Trophoblast cell (in vitro differentiated cells and primary cell): ENCODE measurements at regions not wholly inside any gene's neighbourhood (a gene's known extent, or its start where the extent isn't known, plus 50 kb on each side); places are given as distances from the start of the nearest gene placed in this dataset.
"Not testable (repeated sequence)": the region's sequence is repeated elsewhere in the genome, so short reads cannot be mapped to it uniquely, and the experiment has no call there.

Experiments used
- DNase-seq, 2 donors: peaks; one replicate each; pipeline ENCODE4 v3.0.0-alpha.2; 2016
- H2AFZ ChIP-seq: 2 replicates; pipeline ENCODE4 v1.6.1; 2013; ENCODE audit warnings: low read length, moderate library complexity, mild to moderate bottlenecking; ENCODE audit not compliant: insufficient read depth, poor library complexity
- H2AK5ac ChIP-seq: 2 replicates; pipeline ENCODE4 v1.6.1; 2013; ENCODE audit warnings: mild to moderate bottlenecking, low read length
- H2BK120ac ChIP-seq: 2 replicates; pipeline ENCODE4 v1.6.1; 2013; ENCODE audit warnings: low read length, mild to moderate bottlenecking, moderate library complexity; ENCODE audit not compliant: insufficient read depth, poor library complexity
- H2BK12ac ChIP-seq: 2 replicates; pipeline ENCODE4 v1.6.1; 2013; ENCODE audit warnings: mild to moderate bottlenecking, low read length, moderate library complexity
- H2BK5ac ChIP-seq: 2 replicates; pipeline ENCODE4 v1.6.1; 2013; ENCODE audit warnings: low read length, low read depth, moderate library complexity, mild to moderate bottlenecking; ENCODE audit not compliant: poor library complexity
- H3K14ac ChIP-seq: 2 replicates; pipeline ENCODE4 v1.6.1; 2013; ENCODE audit warnings: mild to moderate bottlenecking, low read length
- H3K18ac ChIP-seq: 2 replicates; pipeline ENCODE4 v1.6.1; 2013; ENCODE audit warnings: mild to moderate bottlenecking, low read length
- H3K23ac ChIP-seq: 2 replicates; pipeline ENCODE4 v1.6.1; 2013; ENCODE audit warnings: low read length
- H3K27ac ChIP-seq: 2 replicates; pipeline ENCODE4 v1.5.1; 2013; ENCODE audit warnings: low read depth, mild to moderate bottlenecking, inconsistent platforms, low read length, moderate library complexity
- H3K27me3 ChIP-seq: 2 replicates; pipeline ENCODE4 v1.6.1; 2013; ENCODE audit warnings: inconsistent platforms, mild to moderate bottlenecking, low read length, moderate library complexity; ENCODE audit not compliant: insufficient read depth
- H3K36me3 ChIP-seq, 2 experiments: 1 replicate in 1 of 2; 2 replicates in 1 of 2; pipeline ENCODE4 v1.6.1; 2013; ENCODE audit warnings: low read length in 2 of 2, mild to moderate bottlenecking in 2 of 2, moderate library complexity in 1 of 2; ENCODE audit not compliant: insufficient read depth in 2 of 2, control insufficient read depth in 1 of 2
- H3K4ac ChIP-seq: 2 replicates; pipeline ENCODE4 v1.6.1; 2013; ENCODE audit warnings: low read depth, mild to moderate bottlenecking, low read length, moderate library complexity
- H3K4me1 ChIP-seq, 2 experiments: 1 replicate in 1 of 2; 2 replicates in 1 of 2; pipeline ENCODE4 v1.6.1; 2013; ENCODE audit warnings: low read length in 2 of 2, mild to moderate bottlenecking in 2 of 2, moderate library complexity in 1 of 2; ENCODE audit not compliant: insufficient read depth in 2 of 2, control insufficient read depth in 1 of 2
- H3K4me2 ChIP-seq: 2 replicates; pipeline ENCODE4 v1.6.1; 2013; ENCODE audit warnings: inconsistent platforms, mild to moderate bottlenecking, low read length, moderate library complexity
- H3K4me3 ChIP-seq: 2 replicates; pipeline ENCODE4 v1.5.1; 2013; ENCODE audit warnings: mild to moderate bottlenecking, low read depth, low read length, inconsistent platforms
- H3K79me1 ChIP-seq: one replicate; pipeline ENCODE4 v1.6.1; 2013; ENCODE audit warnings: low read length
- H3K79me2 ChIP-seq: 2 replicates; pipeline ENCODE4 v1.6.1; 2013; ENCODE audit warnings: low read length, mild to moderate bottlenecking; ENCODE audit not compliant: control insufficient read depth, insufficient read depth, poor library complexity
- H3K9ac ChIP-seq: 2 replicates; pipeline ENCODE4 v1.6.1; 2013; ENCODE audit warnings: mild to moderate bottlenecking, low read length
- H3K9me3 ChIP-seq: 2 replicates; pipeline ENCODE4 v1.6.1; 2013; ENCODE audit warnings: low read depth, mild to moderate bottlenecking, control low read depth, inconsistent platforms, low read length; ENCODE audit not compliant: insufficient read depth
- H4K12ac ChIP-seq: 2 replicates; pipeline ENCODE4 v1.6.1; 2013; ENCODE audit warnings: low read depth, mild to moderate bottlenecking, low read length, moderate library complexity
- H4K8ac ChIP-seq: 2 replicates; pipeline ENCODE4 v1.6.1; 2013; ENCODE audit warnings: low read depth, mild to moderate bottlenecking, low read length, moderate library complexity
- H4K91ac ChIP-seq: one replicate; pipeline ENCODE4 v1.6.1; 2013; ENCODE audit warnings: low read depth, mild to moderate bottlenecking, low read length, moderate library complexity
- WGBS: extraction: QIAGEN DNeasy Blood & Tissue Kit; methylation state at CpG from one replicate; pipeline ENCODE4 v1.1.7; 2013; ENCODE audit warnings: missing lambda C conversion rate; ENCODE audit not compliant: insufficient read length, insufficient coverage; ENCODE audit errors: extremely low coverage; 5-methylcytosine and 5-hydroxymethylcytosine counted together

DNA sequence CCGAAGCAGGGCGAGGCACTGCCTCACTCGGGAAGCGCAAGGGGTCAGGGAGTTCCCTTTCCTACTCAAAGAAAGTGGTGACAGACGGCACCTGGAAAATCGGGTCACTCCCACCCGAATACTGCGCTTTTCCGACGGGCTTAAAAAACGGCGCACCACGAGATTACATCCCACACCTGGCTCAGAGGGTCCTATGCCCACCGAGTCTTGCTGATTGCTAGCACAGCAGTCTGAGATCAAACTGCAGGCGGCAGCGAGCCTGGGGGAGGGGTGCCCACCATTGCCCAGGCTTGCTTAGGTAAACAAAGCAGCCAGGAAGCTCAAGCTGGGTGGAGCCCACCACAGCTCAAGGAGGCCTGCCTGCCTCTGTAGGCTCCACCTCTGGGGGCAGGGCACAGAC, 549.4 kb downstream of the KIF20B start:
- not testable (repeated sequence) for H3K79me2 ChIP-seq, H4K12ac ChIP-seq

GRCh38 chr10:90269699-90270098, 568.3 kb downstream of the KIF20B start:
- no peak overlapping the region for H4K12ac ChIP-seq
- no peak overlapping the region for H3K9ac ChIP-seq
- H4K8ac ChIP-seq: no peak overlapping the region
- no peaks in the 10 kb centered on the region for H3K9me3 ChIP-seq
- no peak overlapping the region for H2BK12ac ChIP-seq
- no peak for DNase-seq
- no peaks in the 10 kb centered on the region for H3K4me1 ChIP-seq
- H2BK5ac ChIP-seq: no peak overlapping the region
- no peak overlapping the region for H3K27ac ChIP-seq
- H3K4ac ChIP-seq: no peak overlapping the region
- H3K36me3 ChIP-seq: no peaks in the 10 kb centered on the region
- no peak overlapping the region for H4K91ac ChIP-seq
- H3K4me3 ChIP-seq: no peak overlapping the region
- H3K79me2 ChIP-seq: no peaks in the 10 kb centered on the region
- no peak overlapping the region for H2BK120ac ChIP-seq
- no peaks in the 10 kb centered on the region for H3K27me3 ChIP-seq
- H2AFZ ChIP-seq: no peak overlapping the region
- H3K18ac ChIP-seq: no peak overlapping the region
- H3K4me2 ChIP-seq: no peak overlapping the region
- H3K14ac ChIP-seq: no peak overlapping the region
- no peaks in the 10 kb centered on the region for H3K79me1 ChIP-seq
- no CpG with 5 or more reads among the region's 2 CpGs for WGBS
- no peak overlapping the region for H3K23ac ChIP-seq
- no peak overlapping the region for H2AK5ac ChIP-seq

More for the DNA sequence above, 549.4 kb downstream of the KIF20B start:
- not testable (repeated sequence) for H3K4me3 ChIP-seq, H3K27ac ChIP-seq, H2AK5ac ChIP-seq, H3K9ac ChIP-seq, H3K23ac ChIP-seq, H2BK5ac ChIP-seq, H2BK120ac ChIP-seq, H3K36me3 ChIP-seq, H3K4me2 ChIP-seq, H3K27me3 ChIP-seq, H3K9me3 ChIP-seq, H3K4ac ChIP-seq, H3K14ac ChIP-seq, H4K8ac ChIP-seq, H2AFZ ChIP-seq, H2BK12ac ChIP-seq, DNase-seq, H3K79me1 ChIP-seq, H4K91ac ChIP-seq, H3K4me1 ChIP-seq, H3K18ac ChIP-seq
- no CpG with 5 or more reads among the region's 16 CpGs for WGBS

GRCh38 chr10:90274721-90275468, 573.5 kb downstream of the KIF20B start:
- no peak for DNase-seq
- H2BK120ac ChIP-seq: no peak overlapping the region
- no peak overlapping the region for H2AK5ac ChIP-seq
- no peak overlapping the region for H3K9ac ChIP-seq
- H3K79me2 ChIP-seq: no peaks in the 10 kb centered on the region
- no peaks in the 10 kb centered on the region for H3K9me3 ChIP-seq
- H4K91ac ChIP-seq: no peak overlapping the region
- no peak overlapping the region for H2BK12ac ChIP-seq
- H3K36me3 ChIP-seq: no peaks in the 10 kb centered on the region
- H3K79me1 ChIP-seq: no peaks in the 10 kb centered on the region
- no peak overlapping the region for H2BK5ac ChIP-seq
- H3K4me3 ChIP-seq: no peak overlapping the region
- no peak overlapping the region for H3K4ac ChIP-seq
- no CpG with 5 or more reads among the region's 5 CpGs for WGBS
- H3K4me1 ChIP-seq: no peaks in the 10 kb centered on the region
- no peak overlapping the region for H3K14ac ChIP-seq
- H3K27me3 ChIP-seq: no peaks in the 10 kb centered on the region
- no peak overlapping the region for H4K12ac ChIP-seq
- no peak overlapping the region for H3K18ac ChIP-seq
- no peak overlapping the region for H2AFZ ChIP-seq
- H3K23ac ChIP-seq: no peak overlapping the region
- no peak overlapping the region for H3K4me2 ChIP-seq
- no peak overlapping the region for H3K27ac ChIP-seq
- no peak overlapping the region for H4K8ac ChIP-seq

GRCh38 chr10:90276894-90277475, 575.6 kb downstream of the KIF20B start:
- H3K4ac ChIP-seq: no peak overlapping the region
- no peaks in the 10 kb centered on the region for H3K9me3 ChIP-seq
- H4K91ac ChIP-seq: no peak overlapping the region
- H2AFZ ChIP-seq: no peak overlapping the region
- H3K14ac ChIP-seq: no peak overlapping the region
- no peak overlapping the region for H2BK12ac ChIP-seq
- H3K79me1 ChIP-seq: no peaks in the 10 kb centered on the region
- no peak overlapping the region for H2BK5ac ChIP-seq
- no peaks in the 10 kb centered on the region for H3K27me3 ChIP-seq
- no peak for DNase-seq
- no peaks in the 10 kb centered on the region for H3K4me1 ChIP-seq
- H3K4me2 ChIP-seq: no peak overlapping the region
- H4K8ac ChIP-seq: no peak overlapping the region
- H2BK120ac ChIP-seq: no peak overlapping the region
- H4K12ac ChIP-seq: no peak overlapping the region
- no peak overlapping the region for H3K18ac ChIP-seq
- no peak overlapping the region for H2AK5ac ChIP-seq
- H3K9ac ChIP-seq: no peak overlapping the region
- no peaks in the 10 kb centered on the region for H3K36me3 ChIP-seq
- H3K4me3 ChIP-seq: no peak overlapping the region
- H3K27ac ChIP-seq: no peak overlapping the region
- WGBS: no CpG with 5 or more reads among the region's 4 CpGs
- H3K79me2 ChIP-seq: no peaks in the 10 kb centered on the region
- no peak overlapping the region for H3K23ac ChIP-seq
